OCI-LY3 (cell line): ENCODE measurements at regions not wholly inside any gene's neighbourhood (a gene's known extent, or its start where the extent isn't known, plus 50 kb on each side); places are given as distances from the start of the nearest gene placed in this dataset.

Experiments used
- H2AFZ ChIP-seq: fragments of 200-600, 300-600 bp; shearing (Covaris generic); 2 replicates; pipeline ENCODE4 v1.6.0; 2014; ENCODE audit warnings: antibody characterized with exemption, low read depth, low read length
- H3K27ac ChIP-seq: fragments of 200-600, 300-600 bp; sonication (generic); 2 replicates; pipeline ENCODE4 v1.5.1; 2014; ENCODE audit warnings: mild to moderate bottlenecking, low read length, moderate library complexity, mixed read lengths
- H3K27me3 ChIP-seq: fragments of 200-600, 300-600 bp; sonication (generic); 2 replicates; pipeline ENCODE4 v1.6.1; 2014; ENCODE audit warnings: low read depth, low read length, mixed read lengths
- H3K36me3 ChIP-seq: fragments of 200-600, 300-600 bp; sonication (generic); replicated peaks from 2 replicates; pipeline ENCODE3; 2014; ENCODE audit warnings: low read depth, low read length, mixed read lengths
- H3K4me1 ChIP-seq: fragments of 300-600, 200-600 bp; sonication (generic); 2 replicates; pipeline ENCODE4 v1.6.1; 2014; ENCODE audit warnings: low read length, mixed read lengths
- H3K4me2 ChIP-seq: fragments of 200-600, 300-600 bp; sonication (generic); 2 replicates; pipeline ENCODE4 v1.6.1; 2014; ENCODE audit warnings: low read length, mixed read lengths
- H3K4me3 ChIP-seq: fragments of 300-600, 200-600 bp; sonication (generic); 2 replicates; pipeline ENCODE4 v1.5.1; 2014; ENCODE audit warnings: antibody characterized with exemption, mild to moderate bottlenecking, low read length, moderate library complexity
- H3K79me2 ChIP-seq: fragments of 300-600, 200-600 bp; shearing (Covaris generic); 2 replicates; pipeline ENCODE4 v1.6.1; 2014; ENCODE audit warnings: mild to moderate bottlenecking, low read length, mixed read lengths
- H3K9ac ChIP-seq: fragments of 300-600, 200-600 bp; shearing (Covaris generic); 2 replicates; pipeline ENCODE4 v1.6.0; 2014; ENCODE audit warnings: mild to moderate bottlenecking, low read length, moderate library complexity
- H3K9me3 ChIP-seq: fragments of 200-600, 300-600 bp; shearing (Covaris generic); 2 replicates; pipeline ENCODE4 v1.6.1; 2014; ENCODE audit warnings: low read length, mixed read lengths; ENCODE audit not compliant: insufficient read depth
- H4K20me1 ChIP-seq: fragments of 200-600, 300-600 bp; sonication (generic); 2 replicates; pipeline ENCODE4 v1.6.1; 2016; ENCODE audit warnings: low read length, mixed read lengths; ENCODE audit not compliant: insufficient read depth
- CTCF ChIP-seq: fragments of 200-600, 300-600 bp; sonication (generic); IDR thresholded peaks from 2 replicates; pipeline ENCODE4 v1.5.1; 2014; ENCODE audit warnings: antibody characterized with exemption, low read length, low read depth
- EZH2phosphoT487 ChIP-seq: fragments of 200-600 bp; shearing (Covaris generic); IDR thresholded peaks from 2 replicates; pipeline ENCODE4 v1.6.1; 2018; ENCODE audit warnings: antibody characterized with exemption, mixed run types, low read depth

- Histone ChIP-seq H3K9me3 (no peaks in the 10 kb centered on the region), H4K20me1 (no peaks in the 10 kb centered on the region), H3K4me1 (no peaks in the 10 kb centered on the region), H3K79me2 (no peaks in the 10 kb centered on the region), H2AFZ (no peak overlapping the region), H3K4me3 (no peak overlapping the region), H3K27me3 (no peaks in the 10 kb centered on the region), H3K36me3 (no peaks in the 10 kb centered on the region), H3K27ac (no peak overlapping the region), H3K4me2 (no peak overlapping the region), H3K9ac (no peak overlapping the region)
- TF ChIP-seq CTCF (no peak), EZH2phosphoT487 (no peak)
Observed at GRCh38 chr22:48722661-48723060, 1105.0 kb downstream of the BRD1 start.

- no peak overlapping the region for H3K27ac ChIP-seq
- TF ChIP-seq CTCF (no peak), EZH2phosphoT487 (no peak)
- no peak overlapping the region for H3K4me2 ChIP-seq
- H3K4me3 ChIP-seq: no peak overlapping the region
- no peaks in the 10 kb centered on the region for H3K9me3 ChIP-seq
- no peaks in the 10 kb centered on the region for H4K20me1 ChIP-seq
- no peaks in the 10 kb centered on the region for H3K27me3 ChIP-seq
- no peaks in the 10 kb centered on the region for H3K36me3 ChIP-seq
- H3K4me1 ChIP-seq: no peaks in the 10 kb centered on the region
- no peaks in the 10 kb centered on the region for H3K79me2 ChIP-seq
- H2AFZ ChIP-seq: no peak overlapping the region
- no peak overlapping the region for H3K9ac ChIP-seq
Observed at GRCh38 chr22:48721395-48721669, 1106.3 kb downstream of the BRD1 start.

GRCh38 chr22:48720662-48721394 is 1106.8 kb downstream of the BRD1 start:
- H3K27me3 ChIP-seq: no peaks in the 10 kb centered on the region
- TF ChIP-seq EZH2phosphoT487 (no peak), CTCF (no peak)
- no peak overlapping the region for H3K4me2 ChIP-seq
- H3K9ac ChIP-seq: no peak overlapping the region
- H3K27ac ChIP-seq: no peak overlapping the region
- H3K4me3 ChIP-seq: no peak overlapping the region
- H3K36me3 ChIP-seq: no peaks in the 10 kb centered on the region
- H3K4me1 ChIP-seq: no peaks in the 10 kb centered on the region
- no peaks in the 10 kb centered on the region for H4K20me1 ChIP-seq
- H3K9me3 ChIP-seq: no peaks in the 10 kb centered on the region
- no peak overlapping the region for H2AFZ ChIP-seq
- no peaks in the 10 kb centered on the region for H3K79me2 ChIP-seq

GRCh38 chr22:48719978-48720661 is 1107.6 kb downstream of the BRD1 start:
- Histone ChIP-seq H4K20me1 (no peaks in the 10 kb centered on the region), H2AFZ (no peak overlapping the region), H3K9me3 (no peaks in the 10 kb centered on the region), H3K9ac (no peak overlapping the region), H3K79me2 (no peaks in the 10 kb centered on the region), H3K27me3 (no peaks in the 10 kb centered on the region), H3K4me3 (no peak overlapping the region), H3K27ac (no peak overlapping the region), H3K4me1 (no peaks in the 10 kb centered on the region), H3K4me2 (no peak overlapping the region), H3K36me3 (no peaks in the 10 kb centered on the region)
- TF ChIP-seq CTCF: no peak
- no peak for TF ChIP-seq EZH2phosphoT487
